HL-60 (cell line): ENCODE measurements at regions not wholly inside any gene's neighbourhood (a gene's known extent, or its start where the extent isn't known, plus 50 kb on each side); places are given as distances from the start of the nearest gene placed in this dataset.

Experiments used
- DNase-seq, 2 experiments: peaks; one replicate each; pipeline ENCODE4 v3.0.0-alpha.2; 2010 to 2020; ENCODE audit warnings: low read depth in 1 of 2, low spot score in 1 of 2
- H3K27ac ChIP-seq: fragments of 250-450 bp; sonication (Bioruptor Pico); replicated peaks from 2 replicates; pipeline ENCODE4 v1.5.1; 2020; ENCODE audit warnings: mild to moderate bottlenecking, moderate library complexity
- H3K27me3 ChIP-seq: fragments of 250-450 bp; sonication (Bioruptor Pico); 2 replicates; pipeline ENCODE4 v1.5.1; 2021; ENCODE audit warnings: mild to moderate bottlenecking, moderate library complexity; ENCODE audit not compliant: insufficient read depth, poor library complexity, severe bottlenecking
- H3K4me3 ChIP-seq: replicated peaks from 2 replicates; pipeline ENCODE4 v1.5.1; 2011; ENCODE audit warnings: mild to moderate bottlenecking, control low read depth, low read length; ENCODE audit not compliant: insufficient read depth
- GABPA ChIP-seq: IDR thresholded peaks from 2 replicates; pipeline ENCODE4 v1.6.1; 2012; ENCODE audit warnings: low read depth
- POLR2AphosphoS5 ChIP-seq: IDR thresholded peaks from 2 replicates; pipeline ENCODE4 v1.6.1; 2012; ENCODE audit warnings: low read depth
- SPI1 ChIP-seq: IDR thresholded peaks from 2 replicates; pipeline ENCODE4 v1.6.1; 2012; ENCODE audit warnings: low read depth, mild to moderate bottlenecking, borderline replicate concordance
- TF ChIP-seq, protein P1 (sequence below): IDR thresholded peaks from 2 replicates; pipeline ENCODE4 v1.6.1; 2012; ENCODE audit warnings: low read depth; ENCODE audit not compliant: insufficient replicate concordance
- TF ChIP-seq, protein P2 (sequence below): IDR thresholded peaks from one replicate; pipeline ENCODE4 v1.5.1; 2011; ENCODE audit warnings: low read length, control low read depth, inconsistent platforms; ENCODE audit not compliant: insufficient read depth

DNA sequence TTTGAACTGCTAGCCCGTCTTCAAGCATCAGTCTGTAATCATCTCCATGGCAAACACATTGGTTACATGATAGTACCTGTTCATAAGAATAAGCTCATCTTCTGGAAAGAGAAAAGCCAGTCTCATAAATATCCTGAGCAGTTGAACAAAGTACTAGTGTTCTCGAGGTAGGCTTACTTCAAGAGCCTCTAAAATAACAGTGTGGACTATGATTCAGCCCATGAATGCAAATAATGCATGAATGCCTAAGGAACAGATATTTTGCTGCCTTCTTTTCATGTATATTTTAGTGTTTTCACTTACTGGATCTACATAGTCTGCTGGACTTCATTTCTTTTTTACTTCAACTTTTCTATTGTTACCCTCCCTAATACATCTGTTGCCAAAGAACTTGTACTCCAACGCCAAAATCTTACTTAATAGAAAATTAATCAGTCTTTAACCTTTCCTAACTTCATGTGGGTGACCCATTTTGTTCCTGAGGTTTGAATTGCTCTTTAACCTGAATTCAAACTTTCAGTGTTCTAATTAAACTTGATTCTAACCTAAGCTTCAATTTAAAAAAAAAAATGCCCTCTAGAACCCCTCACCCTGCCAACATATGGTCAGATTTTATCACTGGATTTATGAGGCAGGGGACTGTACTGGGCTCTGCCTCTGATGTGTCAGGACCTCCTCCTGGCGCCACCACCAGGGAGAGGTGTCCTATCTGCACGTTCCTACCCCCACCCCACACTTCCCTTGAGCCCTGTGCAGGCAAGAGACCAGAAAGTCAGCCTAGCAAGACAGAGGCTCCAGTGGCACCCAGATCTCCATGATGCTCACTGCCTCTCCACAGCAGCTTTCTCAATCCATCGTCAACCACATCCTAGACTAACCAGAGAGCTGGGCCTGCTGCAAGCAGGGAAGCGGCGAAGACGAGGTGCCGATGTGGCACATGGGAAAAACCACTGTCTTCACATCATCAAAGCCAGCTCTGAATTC is 264.7 kb upstream of the ID2 start:
- no peak for TF ChIP-seq POLR2AphosphoS5
- TF ChIP-seq GABPA, result no peak
- TF ChIP-seq SPI1, result no peak
- TF ChIP-seq, protein P1, sequence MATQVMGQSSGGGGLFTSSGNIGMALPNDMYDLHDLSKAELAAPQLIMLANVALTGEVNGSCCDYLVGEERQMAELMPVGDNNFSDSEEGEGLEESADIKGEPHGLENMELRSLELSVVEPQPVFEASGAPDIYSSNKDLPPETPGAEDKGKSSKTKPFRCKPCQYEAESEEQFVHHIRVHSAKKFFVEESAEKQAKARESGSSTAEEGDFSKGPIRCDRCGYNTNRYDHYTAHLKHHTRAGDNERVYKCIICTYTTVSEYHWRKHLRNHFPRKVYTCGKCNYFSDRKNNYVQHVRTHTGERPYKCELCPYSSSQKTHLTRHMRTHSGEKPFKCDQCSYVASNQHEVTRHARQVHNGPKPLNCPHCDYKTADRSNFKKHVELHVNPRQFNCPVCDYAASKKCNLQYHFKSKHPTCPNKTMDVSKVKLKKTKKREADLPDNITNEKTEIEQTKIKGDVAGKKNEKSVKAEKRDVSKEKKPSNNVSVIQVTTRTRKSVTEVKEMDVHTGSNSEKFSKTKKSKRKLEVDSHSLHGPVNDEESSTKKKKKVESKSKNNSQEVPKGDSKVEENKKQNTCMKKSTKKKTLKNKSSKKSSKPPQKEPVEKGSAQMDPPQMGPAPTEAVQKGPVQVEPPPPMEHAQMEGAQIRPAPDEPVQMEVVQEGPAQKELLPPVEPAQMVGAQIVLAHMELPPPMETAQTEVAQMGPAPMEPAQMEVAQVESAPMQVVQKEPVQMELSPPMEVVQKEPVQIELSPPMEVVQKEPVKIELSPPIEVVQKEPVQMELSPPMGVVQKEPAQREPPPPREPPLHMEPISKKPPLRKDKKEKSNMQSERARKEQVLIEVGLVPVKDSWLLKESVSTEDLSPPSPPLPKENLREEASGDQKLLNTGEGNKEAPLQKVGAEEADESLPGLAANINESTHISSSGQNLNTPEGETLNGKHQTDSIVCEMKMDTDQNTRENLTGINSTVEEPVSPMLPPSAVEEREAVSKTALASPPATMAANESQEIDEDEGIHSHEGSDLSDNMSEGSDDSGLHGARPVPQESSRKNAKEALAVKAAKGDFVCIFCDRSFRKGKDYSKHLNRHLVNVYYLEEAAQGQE, result no peak
- TF ChIP-seq, protein P2, sequence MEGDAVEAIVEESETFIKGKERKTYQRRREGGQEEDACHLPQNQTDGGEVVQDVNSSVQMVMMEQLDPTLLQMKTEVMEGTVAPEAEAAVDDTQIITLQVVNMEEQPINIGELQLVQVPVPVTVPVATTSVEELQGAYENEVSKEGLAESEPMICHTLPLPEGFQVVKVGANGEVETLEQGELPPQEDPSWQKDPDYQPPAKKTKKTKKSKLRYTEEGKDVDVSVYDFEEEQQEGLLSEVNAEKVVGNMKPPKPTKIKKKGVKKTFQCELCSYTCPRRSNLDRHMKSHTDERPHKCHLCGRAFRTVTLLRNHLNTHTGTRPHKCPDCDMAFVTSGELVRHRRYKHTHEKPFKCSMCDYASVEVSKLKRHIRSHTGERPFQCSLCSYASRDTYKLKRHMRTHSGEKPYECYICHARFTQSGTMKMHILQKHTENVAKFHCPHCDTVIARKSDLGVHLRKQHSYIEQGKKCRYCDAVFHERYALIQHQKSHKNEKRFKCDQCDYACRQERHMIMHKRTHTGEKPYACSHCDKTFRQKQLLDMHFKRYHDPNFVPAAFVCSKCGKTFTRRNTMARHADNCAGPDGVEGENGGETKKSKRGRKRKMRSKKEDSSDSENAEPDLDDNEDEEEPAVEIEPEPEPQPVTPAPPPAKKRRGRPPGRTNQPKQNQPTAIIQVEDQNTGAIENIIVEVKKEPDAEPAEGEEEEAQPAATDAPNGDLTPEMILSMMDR, result no peak
- DNase-seq, result peak in 1 of 2 experiments; percentile 44
- no peak overlapping the region for H3K27ac ChIP-seq
- H3K27me3 ChIP-seq, result no peaks in the 10 kb centered on the region
- H3K4me3 ChIP-seq, result no peak overlapping the region

DNA sequence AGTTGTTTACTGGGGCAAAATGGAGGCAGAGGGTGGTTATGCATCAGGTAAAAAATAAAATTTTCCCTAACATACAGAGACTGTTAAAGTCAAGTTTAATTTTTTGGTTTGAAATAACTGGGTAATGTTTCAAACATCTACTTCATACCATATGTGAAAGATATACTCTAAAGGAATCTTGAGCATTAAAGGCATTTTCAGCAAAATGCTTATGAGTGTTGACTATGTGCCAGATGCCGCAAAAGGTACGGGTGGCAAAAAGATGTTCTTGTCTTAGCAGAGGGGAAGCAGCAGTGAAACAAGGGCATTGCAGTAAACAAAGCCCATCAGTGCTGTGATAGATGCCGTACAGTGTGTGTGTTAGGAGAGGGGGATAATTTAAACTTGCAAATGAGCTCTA is 263.1 kb upstream of the ID2 start:
- H3K27me3 ChIP-seq, result no peaks in the 10 kb centered on the region

DNA sequence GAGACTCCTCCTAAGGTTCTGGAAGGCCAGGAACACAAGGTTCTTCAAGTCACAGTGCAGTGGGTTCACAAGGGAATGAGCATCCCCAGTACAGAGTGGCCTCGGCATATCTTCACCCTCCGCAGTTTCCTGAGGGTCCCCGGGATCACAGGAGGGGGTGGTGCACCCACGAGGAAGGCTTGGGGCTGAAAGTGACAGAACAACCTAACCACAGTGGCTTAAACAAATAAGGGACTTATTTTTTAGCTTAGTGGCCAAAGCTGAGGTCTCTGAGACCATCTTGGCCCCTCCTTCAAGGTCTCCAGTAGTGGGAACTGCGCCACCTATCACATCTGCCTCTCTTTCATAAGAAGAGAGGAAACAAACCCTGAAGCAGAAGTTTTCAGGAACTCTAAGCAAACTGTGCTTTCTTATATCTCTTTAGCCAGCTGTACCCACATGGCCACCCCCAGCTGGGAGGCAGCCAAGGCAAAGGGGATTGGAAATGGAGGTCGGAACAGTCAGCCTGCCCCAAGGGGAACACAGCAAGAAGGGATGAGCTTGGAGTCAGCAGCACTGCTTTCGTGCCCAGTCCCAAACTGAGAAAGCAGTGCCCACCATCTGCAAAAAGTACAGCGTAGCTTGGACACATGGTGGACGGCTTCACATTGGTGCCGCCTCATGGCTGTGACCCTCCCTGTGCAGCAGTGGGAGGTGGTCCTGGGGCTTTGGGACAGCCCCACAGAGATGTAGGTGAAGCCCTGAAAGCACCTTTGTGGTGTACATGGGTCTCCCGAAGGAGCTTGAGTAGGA is 260.0 kb upstream of the ID2 start:
- TF ChIP-seq, protein P2, result no peak
- TF ChIP-seq SPI1 (peak; percentile 44; the same call in 1 of the 2 replicates), GABPA (no peak), POLR2AphosphoS5 (no peak)
- no peak overlapping the region for H3K27ac ChIP-seq
- H3K27me3 ChIP-seq, result no peaks in the 10 kb centered on the region

More for the DNA sequence above, 263.1 kb upstream of the ID2 start:
- Histone ChIP-seq H3K4me3 (no peak overlapping the region), H3K27ac (no peak overlapping the region)
- no peak for TF ChIP-seq SPI1
- no peak for TF ChIP-seq POLR2AphosphoS5
- no peak for TF ChIP-seq GABPA
- TF ChIP-seq, protein P1, result no peak
- TF ChIP-seq, protein P2, result no peak
- DNase-seq, result no peak

More for the DNA sequence above, 260.0 kb upstream of the ID2 start:
- H3K4me3 ChIP-seq, result no peak overlapping the region
- peak in 1 of 2 experiments; percentile 51 for DNase-seq
